Transverse colon (tissue), 4 donors: ENCODE measurements at regions not wholly inside any gene's neighbourhood (a gene's known extent, or its start where the extent isn't known, plus 50 kb on each side); places are given as distances from the start of the nearest gene placed in this dataset.

Experiments used
- CTCF ChIP-seq, 5 experiments: fragments of 200-600 bp in 3 of 5; fragments of 450-650 bp in 2 of 5; sonication (generic) in 3 of 5; IDR thresholded peaks; 1 replicate in 2 of 5; 2 replicates in 3 of 5; pipeline ENCODE4 v1.5.1; 2016 to 2017; ENCODE audit warnings: antibody characterized with exemption in 5 of 5, inconsistent platforms in 3 of 5, mild to moderate bottlenecking in 2 of 5, moderate library complexity in 1 of 5
- EP300 ChIP-seq: sonication (generic); formaldehyde crosslinking; IDR thresholded peaks from one replicate; pipeline ENCODE4 v1.6.1; 2017; ENCODE audit warnings: antibody characterized with exemption, low read depth
- POLR2A ChIP-seq: fragments of 450-650 bp; IDR thresholded peaks from one replicate; pipeline ENCODE4 v1.6.1; 2016; ENCODE audit warnings: antibody characterized with exemption, mild to moderate bottlenecking, moderate library complexity
- POLR2AphosphoS5 ChIP-seq, 3 donors: sonication (generic); formaldehyde crosslinking; IDR thresholded peaks; one replicate each; pipeline ENCODE4 v1.6.1; 2016; ENCODE audit warnings: antibody characterized with exemption in 3 of 3

DNA sequence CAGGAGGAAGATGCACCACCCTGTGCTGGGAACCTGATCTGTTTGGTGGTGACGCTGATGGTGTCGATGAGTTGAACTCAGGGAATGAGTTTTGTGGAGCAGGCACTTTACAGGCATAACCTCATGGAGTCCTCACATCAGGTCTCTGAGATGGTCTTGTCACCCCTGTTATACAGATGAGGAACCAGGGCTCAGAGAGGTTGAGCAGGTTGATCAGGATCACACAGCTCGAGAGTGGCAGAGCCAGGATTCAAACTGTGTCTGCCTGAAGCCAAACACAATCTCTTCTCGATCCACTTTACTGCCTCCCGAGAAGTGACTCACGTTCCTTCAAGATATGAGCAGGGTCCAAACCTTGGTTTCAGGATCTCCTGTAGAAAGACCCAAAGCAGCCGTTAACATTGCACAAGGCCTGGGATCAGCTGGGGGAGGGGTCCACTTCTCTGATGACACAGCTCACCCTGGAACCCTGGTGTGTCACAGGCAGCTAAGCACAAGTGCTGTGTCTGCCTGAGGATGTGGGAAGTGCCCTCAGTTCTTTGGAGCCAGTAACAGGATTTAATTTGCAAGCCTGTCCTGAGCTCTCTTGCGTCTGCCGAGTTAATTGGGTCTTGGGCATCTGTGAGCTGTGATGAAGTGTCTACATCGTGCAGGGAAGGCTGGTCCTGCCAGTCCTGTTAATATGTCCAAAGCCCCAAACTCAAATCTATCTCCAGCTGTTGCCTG lies 65.4 kb upstream of the STUM start:
- TF ChIP-seq CTCF (IDR thresholded peaks at IDR 0.05) = no peak
- TF ChIP-seq POLR2A = no peak
- TF ChIP-seq POLR2AphosphoS5 (IDR thresholded peaks at IDR 0.05) = no peak
- no peak for TF ChIP-seq EP300
